PC-9 (cell line): ENCODE measurements at regions not wholly inside any gene's neighbourhood (a gene's known extent, or its start where the extent isn't known, plus 50 kb on each side); places are given as distances from the start of the nearest gene placed in this dataset.

Experiments used
- EZH2 ChIP-seq: fragments of 200-600 bp; sonication (generic); IDR thresholded peaks from 2 replicates; pipeline ENCODE4 v1.8.0; 2017; ENCODE audit warnings: antibody characterized with exemption, low read depth
- TF ChIP-seq, protein P1 (sequence below): fragments of 200-600 bp; sonication (generic); conservative IDR thresholded peaks from 2 replicates; pipeline ENCODE4 v1.6.1; 2017; ENCODE audit warnings: mixed run types, antibody characterized with exemption, mild to moderate bottlenecking, moderate library complexity

DNA sequence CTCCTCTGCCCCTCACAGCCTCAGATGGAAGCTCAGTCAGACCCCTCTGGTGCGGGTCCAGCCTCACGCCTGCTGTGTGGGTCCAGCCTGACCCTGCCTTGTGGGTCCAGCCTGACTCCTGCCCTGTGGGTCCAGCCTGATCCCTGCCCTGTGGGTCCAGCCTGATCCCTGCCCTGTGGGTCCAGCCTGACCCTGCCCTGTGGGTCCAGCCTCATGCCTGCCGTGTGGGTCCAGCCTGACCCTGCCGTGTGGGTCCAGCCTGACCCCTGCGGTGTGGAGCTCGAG lies 445.3 kb downstream of the BRD1 start:
- TF ChIP-seq, protein P1, sequence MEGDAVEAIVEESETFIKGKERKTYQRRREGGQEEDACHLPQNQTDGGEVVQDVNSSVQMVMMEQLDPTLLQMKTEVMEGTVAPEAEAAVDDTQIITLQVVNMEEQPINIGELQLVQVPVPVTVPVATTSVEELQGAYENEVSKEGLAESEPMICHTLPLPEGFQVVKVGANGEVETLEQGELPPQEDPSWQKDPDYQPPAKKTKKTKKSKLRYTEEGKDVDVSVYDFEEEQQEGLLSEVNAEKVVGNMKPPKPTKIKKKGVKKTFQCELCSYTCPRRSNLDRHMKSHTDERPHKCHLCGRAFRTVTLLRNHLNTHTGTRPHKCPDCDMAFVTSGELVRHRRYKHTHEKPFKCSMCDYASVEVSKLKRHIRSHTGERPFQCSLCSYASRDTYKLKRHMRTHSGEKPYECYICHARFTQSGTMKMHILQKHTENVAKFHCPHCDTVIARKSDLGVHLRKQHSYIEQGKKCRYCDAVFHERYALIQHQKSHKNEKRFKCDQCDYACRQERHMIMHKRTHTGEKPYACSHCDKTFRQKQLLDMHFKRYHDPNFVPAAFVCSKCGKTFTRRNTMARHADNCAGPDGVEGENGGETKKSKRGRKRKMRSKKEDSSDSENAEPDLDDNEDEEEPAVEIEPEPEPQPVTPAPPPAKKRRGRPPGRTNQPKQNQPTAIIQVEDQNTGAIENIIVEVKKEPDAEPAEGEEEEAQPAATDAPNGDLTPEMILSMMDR, result no peak
- TF ChIP-seq EZH2, result no peak
